NCI-H1417 treated with DMSO at 0.1 percent for 48 hours (cell line): ENCODE measurements at regions not wholly inside any gene's neighbourhood (a gene's known extent, or its start where the extent isn't known, plus 50 kb on each side); places are given as distances from the start of the nearest gene placed in this dataset.

ENCODE experiments used
- DNase-seq: peaks from one replicate; lab custom pipeline; 2025; lab: John Stamatoyannopoulos, UW

- no peak for DNase-seq
Observed at GRCh38 chr3:70840106-70840870, 527.9 kb upstream of the MDFIC2 start.

- DNase-seq, result no peak
Observed at GRCh38 chr3:70833239-70833960, 521.0 kb upstream of the MDFIC2 start.

- no peak for DNase-seq
Observed at GRCh38 chr3:70832834-70833205, 520.4 kb upstream of the MDFIC2 start.

- DNase-seq, result no peak
Observed at GRCh38 chr3:70832089-70832833, 519.8 kb upstream of the MDFIC2 start.

- no peak for DNase-seq
Observed at GRCh38 chr3:70829092-70829491, 516.7 kb upstream of the MDFIC2 start.

GRCh38 chr3:70824773-70825172, 512.3 kb upstream of the MDFIC2 start:
- DNase-seq, result no peak

- no peak for DNase-seq
Observed at GRCh38 chr3:70824078-70824477, 511.6 kb upstream of the MDFIC2 start.

- no peak for DNase-seq
Observed at GRCh38 chr3:70823622-70824021, 511.2 kb upstream of the MDFIC2 start.

- DNase-seq, result peak; percentile 39
Observed at GRCh38 chr3:70822669-70823068, 510.2 kb upstream of the MDFIC2 start.

- no peak for DNase-seq
Observed at GRCh38 chr3:70821602-70822001, 509.2 kb upstream of the MDFIC2 start.

GRCh38 chr3:70820397-70820796, 508.0 kb upstream of the MDFIC2 start:
- DNase-seq, result no peak

GRCh38 chr3:70818145-70818544, 505.7 kb upstream of the MDFIC2 start:
- DNase-seq, result no peak

- DNase-seq, result no peak
Observed at GRCh38 chr3:70816346-70816745, 503.9 kb upstream of the MDFIC2 start.

GRCh38 chr3:70815817-70816216, 503.4 kb upstream of the MDFIC2 start:
- DNase-seq, result no peak

GRCh38 chr3:70813311-70813710, 500.9 kb upstream of the MDFIC2 start:
- DNase-seq, result no peak

GRCh38 chr3:70811880-70812279, 499.4 kb upstream of the MDFIC2 start:
- DNase-seq, result no peak

- DNase-seq, result no peak
Observed at GRCh38 chr3:70808881-70809280, 496.4 kb upstream of the MDFIC2 start.

GRCh38 chr3:70806556-70806955, 494.1 kb upstream of the MDFIC2 start:
- no peak for DNase-seq

- no peak for DNase-seq
Observed at GRCh38 chr3:70806021-70806420, 493.6 kb upstream of the MDFIC2 start.

GRCh38 chr3:70805061-70805889, 492.8 kb upstream of the MDFIC2 start:
- no peak for DNase-seq

- no peak for DNase-seq
Observed at GRCh38 chr3:70803891-70804290, 491.5 kb upstream of the MDFIC2 start.

- no peak for DNase-seq
Observed at GRCh38 chr3:70803319-70803718, 490.9 kb upstream of the MDFIC2 start.
